Esophagus muscularis mucosa (tissue), 4 donors: ENCODE measurements at regions not wholly inside any gene's neighbourhood (a gene's known extent, or its start where the extent isn't known, plus 50 kb on each side); places are given as distances from the start of the nearest gene placed in this dataset.

Source experiments
- DNase-seq: peaks from one replicate; pipeline ENCODE4 v3.0.0-alpha.2; 2017; ENCODE audit errors: extremely low spot score
- H3K27ac ChIP-seq, 4 donors: fragments of 200-600 bp; sonication (generic); replicated peaks in 1 of 4; 1 replicate in 3 of 4; 2 replicates in 1 of 4; pipeline ENCODE4 v1.5.1; 2016 to 2019; ENCODE audit warnings: mild to moderate bottlenecking in 1 of 4
- H3K27me3 ChIP-seq, 4 donors: fragments of 200-600 bp; sonication (generic); one replicate each; pipeline versions ENCODE4 v1.5.1 to v1.6.0; 2016 to 2019
- H3K36me3 ChIP-seq, 4 donors: fragments of 200-600 bp; sonication (generic); one replicate each; pipeline ENCODE4 v1.5.1; 2016 to 2019
- H3K4me1 ChIP-seq, 4 donors: fragments of 200-600 bp; sonication (generic); one replicate each; pipeline ENCODE4 v1.5.1; 2016 to 2019
- H3K4me3 ChIP-seq, 4 donors: fragments of 200-600 bp; sonication (generic); 1 replicate in 2 of 4; 2 replicates in 2 of 4; pipeline ENCODE4 v1.5.1; 2016 to 2019; ENCODE audit warnings: mild to moderate bottlenecking in 4 of 4, moderate library complexity in 1 of 4
- H3K9me3 ChIP-seq, 4 donors: fragments of 200-600 bp; sonication (generic); 1 replicate in 3 of 4; 2 replicates in 1 of 4; pipeline ENCODE4 v1.5.1; 2016 to 2019
- EP300 ChIP-seq: sonication (generic); formaldehyde crosslinking; IDR thresholded peaks from one replicate; pipeline ENCODE4 v1.6.1; 2017; ENCODE audit warnings: antibody characterized with exemption
- POLR2A ChIP-seq: fragments of 450-650 bp; IDR thresholded peaks from one replicate; pipeline ENCODE4 v1.6.1; 2017; ENCODE audit warnings: antibody characterized with exemption, moderate library complexity, mild to moderate bottlenecking, low read depth
- POLR2AphosphoS5 ChIP-seq, 2 donors: sonication (generic); formaldehyde crosslinking; IDR thresholded peaks; one replicate each; pipeline ENCODE4 v1.6.1; 2017; ENCODE audit warnings: antibody characterized with exemption in 2 of 2
- WGBS: methylation state at CpG from one replicate; pipeline ENCODE4 v1.1.5; 2018; 5-methylcytosine and 5-hydroxymethylcytosine counted together
- intact Hi-C: fragments of 100-400 bp; cut with DNase I; formaldehyde crosslinking; loops from one replicate; pipeline ENCODE4 v1.15.1; 2023
- TF ChIP-seq, protein P1 (sequence below), 3 experiments: fragments of 200-600 bp in 2 of 3; fragments of 450-650 bp in 1 of 3; sonication (generic) in 2 of 3; IDR thresholded peaks; one replicate each; pipeline ENCODE4 v1.5.1; 2017 to 2019; ENCODE audit warnings: antibody characterized with exemption in 3 of 3, mild to moderate bottlenecking in 2 of 3, moderate library complexity in 1 of 3

DNA sequence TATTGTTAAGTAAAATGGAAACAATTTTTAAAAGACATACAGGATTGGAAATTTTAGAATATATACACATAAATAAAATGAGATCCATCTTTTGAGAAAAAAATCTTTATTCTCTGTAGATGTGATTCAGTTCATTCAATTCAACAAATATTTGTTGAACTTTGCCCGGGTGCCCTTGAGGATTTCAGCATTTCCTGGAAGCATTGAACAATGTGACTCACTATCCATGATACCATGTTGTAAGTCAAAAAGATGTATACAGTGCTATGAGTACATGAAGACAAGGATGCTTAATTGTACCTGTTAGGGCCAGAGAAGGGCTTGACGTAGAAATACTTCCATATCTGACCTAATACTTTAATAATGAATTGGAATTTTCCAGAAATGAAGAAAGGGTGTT, 353.7 kb downstream of the METTL15 start:
- WGBS, result 90% methylated on average over 2 of the region's 2 CpGs
- no peak for DNase-seq
- Histone ChIP-seq H3K27me3 (no peaks in the 10 kb centered on the region), H3K36me3 (no peaks in the 10 kb centered on the region), H3K27ac (no peak overlapping the region), H3K4me3 (no peak overlapping the region), H3K4me1 (no peaks in the 10 kb centered on the region), H3K9me3 (no peaks in the 10 kb centered on the region)
- TF ChIP-seq EP300 (no peak), POLR2AphosphoS5 (IDR thresholded peaks at IDR 0.05) (no peak), POLR2A (no peak)
- TF ChIP-seq, protein P1, sequence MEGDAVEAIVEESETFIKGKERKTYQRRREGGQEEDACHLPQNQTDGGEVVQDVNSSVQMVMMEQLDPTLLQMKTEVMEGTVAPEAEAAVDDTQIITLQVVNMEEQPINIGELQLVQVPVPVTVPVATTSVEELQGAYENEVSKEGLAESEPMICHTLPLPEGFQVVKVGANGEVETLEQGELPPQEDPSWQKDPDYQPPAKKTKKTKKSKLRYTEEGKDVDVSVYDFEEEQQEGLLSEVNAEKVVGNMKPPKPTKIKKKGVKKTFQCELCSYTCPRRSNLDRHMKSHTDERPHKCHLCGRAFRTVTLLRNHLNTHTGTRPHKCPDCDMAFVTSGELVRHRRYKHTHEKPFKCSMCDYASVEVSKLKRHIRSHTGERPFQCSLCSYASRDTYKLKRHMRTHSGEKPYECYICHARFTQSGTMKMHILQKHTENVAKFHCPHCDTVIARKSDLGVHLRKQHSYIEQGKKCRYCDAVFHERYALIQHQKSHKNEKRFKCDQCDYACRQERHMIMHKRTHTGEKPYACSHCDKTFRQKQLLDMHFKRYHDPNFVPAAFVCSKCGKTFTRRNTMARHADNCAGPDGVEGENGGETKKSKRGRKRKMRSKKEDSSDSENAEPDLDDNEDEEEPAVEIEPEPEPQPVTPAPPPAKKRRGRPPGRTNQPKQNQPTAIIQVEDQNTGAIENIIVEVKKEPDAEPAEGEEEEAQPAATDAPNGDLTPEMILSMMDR (IDR thresholded peaks at IDR 0.05), result no peak
- intact Hi-C loops, result no loop called here

DNA sequence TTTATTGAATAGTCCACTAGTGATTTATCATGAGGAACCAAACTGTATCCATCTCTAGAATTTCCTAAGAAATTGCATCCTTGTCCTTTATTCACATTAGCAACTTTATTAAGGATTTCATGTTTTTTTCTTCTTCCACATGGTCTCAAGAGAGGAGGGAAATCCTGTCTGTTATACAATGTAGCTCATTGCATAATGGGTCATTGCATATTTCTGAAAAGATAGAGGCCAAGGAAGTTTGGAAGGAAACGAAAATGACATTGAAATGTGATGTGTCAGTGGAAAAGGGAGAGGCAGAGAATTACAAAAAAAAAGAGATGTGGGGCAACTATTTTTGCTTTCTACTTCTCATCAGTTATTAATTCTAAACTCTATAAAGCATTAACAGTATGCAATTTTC, 353.1 kb downstream of the METTL15 start:
- no peak for TF ChIP-seq EP300
- TF ChIP-seq POLR2AphosphoS5 (IDR thresholded peaks at IDR 0.05), result no peak
- no peak for TF ChIP-seq POLR2A
- TF ChIP-seq, protein P1 (IDR thresholded peaks at IDR 0.05), result no peak
- no peak overlapping the region for H3K4me3 ChIP-seq
- H3K4me1 ChIP-seq, result no peaks in the 10 kb centered on the region
- intact Hi-C loops, result no loop called here
- H3K9me3 ChIP-seq, result no peaks in the 10 kb centered on the region
- WGBS, result 54% methylated on average over 1 of the region's 1 CpG
- H3K27ac ChIP-seq, result no peak overlapping the region
- DNase-seq, result no peak
- no peaks in the 10 kb centered on the region for H3K36me3 ChIP-seq
- no peaks in the 10 kb centered on the region for H3K27me3 ChIP-seq

DNA sequence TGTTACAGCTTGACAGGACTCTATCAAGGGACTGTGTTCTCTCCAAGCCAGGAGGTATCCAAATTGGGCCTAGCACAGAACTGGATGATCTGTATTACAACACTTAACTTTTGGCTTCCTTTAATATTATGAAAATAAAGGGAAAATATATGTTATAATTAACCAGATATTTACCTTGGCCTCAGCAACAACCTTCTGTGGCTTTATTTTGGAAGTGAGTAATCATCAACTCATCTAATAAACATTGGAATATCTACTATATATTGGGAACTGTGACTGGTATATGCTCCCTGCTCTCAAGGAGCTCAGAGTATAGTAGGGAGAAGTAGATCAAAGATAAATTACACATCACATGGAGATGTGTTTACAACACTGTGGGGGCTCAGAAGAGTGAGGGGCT, 352.2 kb downstream of the METTL15 start:
- no peak for TF ChIP-seq POLR2AphosphoS5 (IDR thresholded peaks at IDR 0.05)
- no peak for TF ChIP-seq EP300
- TF ChIP-seq POLR2A, result no peak
- TF ChIP-seq, protein P1 (IDR thresholded peaks at IDR 0.05), result no peak
- no peaks in the 10 kb centered on the region for H3K36me3 ChIP-seq
- no peaks in the 10 kb centered on the region for H3K27me3 ChIP-seq
- H3K4me1 ChIP-seq, result no peaks in the 10 kb centered on the region
- no peak for DNase-seq
- no peak overlapping the region for H3K27ac ChIP-seq
- H3K4me3 ChIP-seq, result no peak overlapping the region
- intact Hi-C loops, result no loop called here
- no peaks in the 10 kb centered on the region for H3K9me3 ChIP-seq

DNA sequence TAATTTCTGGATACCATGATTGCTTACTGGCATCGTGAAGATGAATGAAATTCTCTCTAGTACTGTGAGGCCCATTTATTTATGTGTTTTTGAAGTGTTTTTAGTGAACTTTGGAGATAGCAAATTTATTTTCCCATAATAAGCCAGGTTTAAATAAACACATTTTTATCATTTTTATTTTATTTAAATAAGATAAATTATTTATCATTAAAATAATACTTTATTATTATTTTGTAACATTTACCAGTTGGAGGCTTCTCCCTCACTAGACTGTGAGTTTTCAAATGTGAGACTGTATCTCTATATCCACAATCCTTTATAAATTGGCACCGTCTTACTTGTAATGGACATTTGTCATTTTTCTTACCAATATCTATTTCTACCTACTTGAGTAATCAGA, 351.7 kb downstream of the METTL15 start:
- no peaks in the 10 kb centered on the region for H3K9me3 ChIP-seq
- WGBS, result 87% methylated on average over 2 of the region's 2 CpGs
- H3K27me3 ChIP-seq, result no peaks in the 10 kb centered on the region
- intact Hi-C loops, result no loop called here
- no peak overlapping the region for H3K4me3 ChIP-seq
- DNase-seq, result no peak
- TF ChIP-seq EP300, result no peak
- no peak for TF ChIP-seq POLR2AphosphoS5 (IDR thresholded peaks at IDR 0.05)
- TF ChIP-seq, protein P1 (IDR thresholded peaks at IDR 0.05), result no peak
- TF ChIP-seq POLR2A, result no peak
- H3K4me1 ChIP-seq, result no peaks in the 10 kb centered on the region
- no peak overlapping the region for H3K27ac ChIP-seq
- no peaks in the 10 kb centered on the region for H3K36me3 ChIP-seq

DNA sequence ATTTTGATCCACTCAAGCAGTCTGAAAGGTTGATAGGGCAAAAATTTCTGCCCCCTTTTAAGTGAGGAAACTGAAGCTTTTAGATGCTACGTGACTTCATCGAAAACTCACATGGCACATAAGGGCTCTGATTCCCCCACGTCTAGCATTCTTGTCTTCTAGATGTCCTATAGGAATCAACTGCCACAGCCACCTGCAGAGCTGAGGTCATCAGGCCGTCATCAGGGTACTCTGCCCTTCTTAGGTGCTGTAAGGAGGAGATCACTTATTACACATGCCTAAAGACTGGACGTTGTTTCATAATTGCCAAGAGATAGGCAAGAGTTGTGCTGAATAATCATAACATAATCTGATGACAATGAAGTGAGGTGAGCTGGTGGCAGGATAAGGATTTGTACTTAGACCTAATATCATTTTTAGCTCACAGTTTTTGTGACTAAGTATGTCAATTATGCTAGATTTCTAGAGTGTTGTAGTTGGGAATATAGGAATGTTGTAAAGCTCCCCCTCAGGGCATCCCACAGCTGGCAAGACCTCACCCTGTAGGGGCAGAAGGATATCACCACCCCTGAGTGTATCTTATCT, 349.4 kb downstream of the METTL15 start:
- H3K27ac ChIP-seq, result no peak overlapping the region
- 84% methylated on average over 5 of the region's 5 CpGs for WGBS
- no peaks in the 10 kb centered on the region for H3K27me3 ChIP-seq
- no peaks in the 10 kb centered on the region for H3K36me3 ChIP-seq
- intact Hi-C loops, result no loop called here
- no peaks in the 10 kb centered on the region for H3K9me3 ChIP-seq
- TF ChIP-seq POLR2A, result no peak
- no peak for TF ChIP-seq EP300
- no peak for TF ChIP-seq POLR2AphosphoS5 (IDR thresholded peaks at IDR 0.05)
- TF ChIP-seq, protein P1 (IDR thresholded peaks at IDR 0.05), result no peak
- H3K4me3 ChIP-seq, result no peak overlapping the region
- DNase-seq, result no peak
- H3K4me1 ChIP-seq, result no peaks in the 10 kb centered on the region
